GM18951 (cell line): ENCODE measurements at regions not wholly inside any gene's neighbourhood (a gene's known extent, or its start where the extent isn't known, plus 50 kb on each side); places are given as distances from the start of the nearest gene placed in this dataset.
"Not testable (repeated sequence)": the region's sequence is repeated elsewhere in the genome, so short reads cannot be mapped to it uniquely, and the experiment has no call there.

ENCODE experiments used
- POLR2A ChIP-seq: IDR thresholded peaks from 4 replicates; pipeline ENCODE4 v1.6.1; 2011; ENCODE audit warnings: mild to moderate bottlenecking; ENCODE audit not compliant: insufficient read length, insufficient read depth; ENCODE audit errors: extremely low read depth
- in situ Hi-C: fragments of 300-500 bp; cut with MboI; formaldehyde crosslinking; loops from one replicate; pipeline ENCODE4 v1.12.0; 2022; ENCODE audit warnings: low sequenced_read_pairs, mixed read lengths, inconsistent platforms; ENCODE audit not compliant: unreplicated experiment

- in situ Hi-C loops, result no loop called here
- no peak for TF ChIP-seq POLR2A
These were observed 194.6 kb upstream of the RGS17 start for GRCh38 chr6:153325661-153326060.

GRCh38 chr6:153312634-153313033, 181.6 kb upstream of the RGS17 start:
- no peak for TF ChIP-seq POLR2A
- in situ Hi-C loops, result loop anchor here (25.0 kb wide), 1 partner anchor 275 kb away; no protein-coding TSS in a partner anchor

GRCh38 chr6:153309651-153310050, 178.6 kb upstream of the RGS17 start:
- no peak for TF ChIP-seq POLR2A
- in situ Hi-C loops, result loop anchor here (25.0 kb wide), 1 partner anchor 272 kb away; no protein-coding TSS in a partner anchor

GRCh38 chr6:153302133-153302532, 171.1 kb upstream of the RGS17 start:
- no peak for TF ChIP-seq POLR2A
- in situ Hi-C loops, result loop anchor here (25.0 kb wide), 1 partner anchor 265 kb away; no protein-coding TSS in a partner anchor

- in situ Hi-C loops, result loop anchor here (25.0 kb wide), 1 partner anchor 264 kb away; no protein-coding TSS in a partner anchor
- no peak for TF ChIP-seq POLR2A
These were observed 170.5 kb upstream of the RGS17 start for GRCh38 chr6:153301602-153302001.

GRCh38 chr6:153282456-153282855, 151.4 kb upstream of the RGS17 start:
- in situ Hi-C loops, result not testable (repeated sequence)

- TF ChIP-seq POLR2A, result no peak
- in situ Hi-C loops, result no loop called here
These were observed 144.9 kb upstream of the RGS17 start for GRCh38 chr6:153275997-153276396.

- TF ChIP-seq POLR2A, result no peak
- in situ Hi-C loops, result no loop called here
These were observed 141.3 kb upstream of the RGS17 start for GRCh38 chr6:153272201-153272980.

- in situ Hi-C loops, result no loop called here
- no peak for TF ChIP-seq POLR2A
These were observed 132.4 kb upstream of the RGS17 start for GRCh38 chr6:153263489-153263888.

GRCh38 chr6:153251326-153251725, 120.2 kb upstream of the RGS17 start:
- in situ Hi-C loops, result no loop called here
- TF ChIP-seq POLR2A, result no peak

- no peak for TF ChIP-seq POLR2A
- in situ Hi-C loops, result no loop called here
These were observed 106.6 kb upstream of the RGS17 start for GRCh38 chr6:153237670-153238069.

- no peak for TF ChIP-seq POLR2A
- in situ Hi-C loops, result no loop called here
These were observed 100.1 kb upstream of the RGS17 start for GRCh38 chr6:153231048-153231646.

GRCh38 chr6:153218184-153218792, 87.2 kb upstream of the RGS17 start:
- TF ChIP-seq POLR2A, result no peak
- in situ Hi-C loops, result no loop called here

- no peak for TF ChIP-seq POLR2A
- in situ Hi-C loops, result no loop called here
These were observed 85.7 kb upstream of the RGS17 start for GRCh38 chr6:153216789-153217188.
